ENCODE measurements at regions not wholly inside any gene's neighbourhood (a gene's known extent, or its start where the extent isn't known, plus 50 kb on each side); places are given as distances from the start of the nearest gene placed in this dataset.

- Histone ChIP-seq H3K9me3 (ENCODE audit: control insufficient read depth, low read length) (no peaks in the 10 kb centered on the region), H3K27ac (ENCODE audit: low read length) (peak overlapping the region; percentile 57), H3K4me3 (ENCODE audit: low read length) (no peak overlapping the region), H3K27me3 (ENCODE audit: control insufficient read depth, insufficient read depth) (no peaks in the 10 kb centered on the region), H3K4me1 (ENCODE audit: control insufficient read depth, insufficient read depth, low read length) (peaks cover 2% of the 10 kb centered on the region)
- DNase-seq (no peak), ATAC-seq (peak; percentile 88 to 89)
- 53% methylated on average over 5 of the region's 5 CpGs for WGBS
- intact Hi-C loops (cut with DNase I), result no loop called here
These were observed 75.1 kb upstream of the NUDT4 start for GRCh38 chr12:93302331-93303229.

DNA sequence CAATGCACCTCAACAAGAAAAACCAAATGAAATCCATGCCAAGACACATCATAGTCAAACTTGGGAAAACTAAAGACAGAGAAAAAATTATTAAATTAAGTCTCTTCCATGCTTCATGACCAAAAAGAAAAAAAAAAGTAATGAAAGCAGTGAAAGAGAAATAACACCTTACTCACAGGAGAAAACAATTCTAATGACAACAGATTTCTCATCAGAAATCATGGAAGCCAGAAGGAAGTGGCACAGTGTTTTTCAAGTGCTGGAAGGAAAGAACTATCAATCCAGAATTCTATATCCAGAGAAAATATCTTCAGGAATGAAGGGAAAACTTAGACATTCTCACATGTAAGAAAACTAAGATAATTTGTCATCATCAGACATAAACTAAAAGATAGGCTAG is 71.1 kb upstream of the NUDT4 start:
- Histone ChIP-seq H3K4me3 (ENCODE audit: low read length) (no peak overlapping the region), H3K27me3 (ENCODE audit: control insufficient read depth, insufficient read depth) (no peaks in the 10 kb centered on the region), H3K4me1 (ENCODE audit: control insufficient read depth, insufficient read depth, low read length) (peaks cover 2% of the 10 kb centered on the region), H3K27ac (ENCODE audit: low read length) (no peak overlapping the region), H3K9me3 (ENCODE audit: control insufficient read depth, low read length) (no peaks in the 10 kb centered on the region)
- ATAC-seq (no peak), DNase-seq (no peak)
- intact Hi-C loops (cut with DNase I), result no loop called here

DNA sequence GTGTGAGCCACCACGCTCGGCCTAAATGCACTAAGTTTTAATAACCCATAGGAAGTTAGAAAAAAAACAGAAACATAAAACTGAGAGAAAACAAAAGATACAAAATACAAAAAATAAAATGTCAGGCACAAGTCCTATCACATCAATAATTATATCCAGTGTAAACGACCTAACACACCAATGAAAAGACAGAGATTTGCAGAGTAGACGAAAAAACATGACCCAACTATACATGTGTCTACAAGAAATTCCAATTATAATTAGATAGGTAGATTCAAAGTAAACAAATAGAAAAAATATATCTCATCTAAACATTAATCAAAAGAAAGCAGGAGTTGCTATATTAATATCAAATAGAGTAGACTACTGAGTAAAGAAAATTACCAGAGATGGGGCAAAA is 69.4 kb upstream of the NUDT4 start:
- Histone ChIP-seq H3K27me3 (ENCODE audit: control insufficient read depth, insufficient read depth) (no peaks in the 10 kb centered on the region), H3K9me3 (ENCODE audit: control insufficient read depth, low read length) (no peaks in the 10 kb centered on the region), H3K27ac (ENCODE audit: low read length) (no peak overlapping the region), H3K4me1 (ENCODE audit: control insufficient read depth, insufficient read depth, low read length) (no peaks in the 10 kb centered on the region), H3K4me3 (ENCODE audit: low read length) (no peak overlapping the region)
- DNase-seq, result no peak
- WGBS, result 93% methylated on average over 4 of the region's 4 CpGs
- ATAC-seq, result no peak
- intact Hi-C loops (cut with DNase I), result no loop called here

DNA sequence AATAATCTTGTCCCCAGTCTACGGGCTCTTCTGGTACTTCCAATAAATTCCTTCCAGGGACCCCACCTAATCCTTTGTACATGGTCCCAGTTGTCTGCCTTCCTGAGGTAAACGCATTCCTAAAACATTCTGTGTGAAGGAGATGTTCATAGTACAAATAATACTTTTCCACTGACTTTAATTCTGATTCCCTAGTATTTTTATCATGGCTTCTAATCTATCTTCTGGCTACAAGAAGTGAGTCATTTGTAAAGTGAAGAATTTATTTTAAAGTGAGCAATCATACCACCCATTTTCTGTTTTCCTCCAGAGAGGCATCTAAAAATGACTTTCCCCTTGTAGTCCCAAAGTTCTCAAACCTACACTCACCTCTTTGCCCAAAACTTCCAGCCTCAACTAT is 65.9 kb upstream of the NUDT4 start:
- H3K27me3 ChIP-seq (ENCODE audit: control insufficient read depth, insufficient read depth), result no peaks in the 10 kb centered on the region
- no peak overlapping the region for H3K4me3 ChIP-seq (ENCODE audit: low read length)
- no peak for ATAC-seq
- 91% methylated on average over 2 of the region's 2 CpGs for WGBS
- no peak for DNase-seq
- H3K4me1 ChIP-seq (ENCODE audit: control insufficient read depth, insufficient read depth, low read length), result no peaks in the 10 kb centered on the region
- no peaks in the 10 kb centered on the region for H3K9me3 ChIP-seq (ENCODE audit: control insufficient read depth, low read length)
- intact Hi-C loops (cut with DNase I), result no loop called here
- no peak overlapping the region for H3K27ac ChIP-seq (ENCODE audit: low read length)

DNA sequence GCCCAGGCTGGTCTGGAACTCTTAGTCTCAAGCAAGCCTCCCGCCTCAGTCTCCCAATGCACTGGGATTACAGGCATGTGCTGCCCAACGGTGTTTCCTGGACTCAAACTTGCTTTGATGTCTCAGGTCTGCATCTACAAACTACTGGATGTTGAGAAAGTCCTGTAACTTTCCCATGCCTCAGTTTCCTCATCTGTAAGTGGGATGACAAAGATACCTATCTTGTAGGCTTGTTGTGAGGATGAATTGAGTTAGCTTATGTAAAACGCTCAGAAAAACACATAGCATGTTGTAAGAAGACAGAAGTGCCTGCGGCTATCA is 63.6 kb upstream of the NUDT4 start:
- no peak overlapping the region for H3K27ac ChIP-seq (ENCODE audit: low read length)
- DNase-seq, result no peak
- intact Hi-C loops (cut with DNase I), result no loop called here
- WGBS, result 90% methylated on average over 4 of the region's 4 CpGs
- no peak for ATAC-seq
- H3K27me3 ChIP-seq (ENCODE audit: control insufficient read depth, insufficient read depth), result no peaks in the 10 kb centered on the region
- no peaks in the 10 kb centered on the region for H3K4me1 ChIP-seq (ENCODE audit: control insufficient read depth, insufficient read depth, low read length)
- no peak overlapping the region for H3K4me3 ChIP-seq (ENCODE audit: low read length)
- H3K9me3 ChIP-seq (ENCODE audit: control insufficient read depth, low read length), result no peaks in the 10 kb centered on the region

- H3K27me3 ChIP-seq (ENCODE audit: control insufficient read depth, insufficient read depth), result no peaks in the 10 kb centered on the region
- intact Hi-C loops (cut with DNase I), result no loop called here
- DNase-seq, result no peak
- H3K4me3 ChIP-seq (ENCODE audit: low read length), result no peak overlapping the region
- whole genome bisulfite sequencing, result 91% methylated on average over 9 of the region's 9 CpGs
- no peaks in the 10 kb centered on the region for H3K9me3 ChIP-seq (ENCODE audit: control insufficient read depth, low read length)
- ATAC-seq, result no peak
- no peaks in the 10 kb centered on the region for H3K4me1 ChIP-seq (ENCODE audit: control insufficient read depth, insufficient read depth, low read length)
- H3K27ac ChIP-seq (ENCODE audit: low read length), result no peak overlapping the region
These were observed 62.3 kb upstream of the NUDT4 start for GRCh38 chr12:93315385-93315906.

GRCh38 chr12:93315907-93316622 is 61.7 kb upstream of the NUDT4 start:
- DNase-seq (no peak), ATAC-seq (peak in 1 of 2 donors; percentile 51)
- no peak overlapping the region for H3K27ac ChIP-seq (ENCODE audit: low read length)
- WGBS, result 45% methylated on average over 4 of the region's 4 CpGs
- no peak overlapping the region for H3K4me3 ChIP-seq (ENCODE audit: low read length)
- no peaks in the 10 kb centered on the region for H3K4me1 ChIP-seq (ENCODE audit: control insufficient read depth, insufficient read depth, low read length)
- intact Hi-C loops (cut with DNase I), result no loop called here
- H3K27me3 ChIP-seq (ENCODE audit: control insufficient read depth, insufficient read depth), result no peaks in the 10 kb centered on the region
- H3K9me3 ChIP-seq (ENCODE audit: control insufficient read depth, low read length), result no peaks in the 10 kb centered on the region

- intact Hi-C loops (cut with DNase I), result no loop called here
- 100% methylated on average over 1 of the region's 1 CpG for WGBS
- Histone ChIP-seq H3K27ac (ENCODE audit: low read length) (no peak overlapping the region), H3K4me3 (ENCODE audit: low read length) (no peak overlapping the region), H3K27me3 (ENCODE audit: control insufficient read depth, insufficient read depth) (no peaks in the 10 kb centered on the region), H3K4me1 (ENCODE audit: control insufficient read depth, insufficient read depth, low read length) (no peaks in the 10 kb centered on the region), H3K9me3 (ENCODE audit: control insufficient read depth, low read length) (no peaks in the 10 kb centered on the region)
- DNase-seq (no peak), ATAC-seq (no peak)
These were observed 61.1 kb upstream of the NUDT4 start for GRCh38 chr12:93316623-93316971.

- ATAC-seq (no peak), DNase-seq (no peak)
- Histone ChIP-seq H3K9me3 (ENCODE audit: control insufficient read depth, low read length) (no peaks in the 10 kb centered on the region), H3K27me3 (ENCODE audit: control insufficient read depth, insufficient read depth) (no peaks in the 10 kb centered on the region), H3K27ac (ENCODE audit: low read length) (no peak overlapping the region), H3K4me3 (ENCODE audit: low read length) (no peak overlapping the region), H3K4me1 (ENCODE audit: control insufficient read depth, insufficient read depth, low read length) (no peaks in the 10 kb centered on the region)
- WGBS, result 75% methylated on average over 6 of the region's 6 CpGs
- intact Hi-C loops (cut with DNase I), result no loop called here
These were observed 60.5 kb upstream of the NUDT4 start for GRCh38 chr12:93317227-93317626.

- Histone ChIP-seq H3K9me3 (ENCODE audit: control insufficient read depth, low read length) (no peaks in the 10 kb centered on the region), H3K27me3 (ENCODE audit: control insufficient read depth, insufficient read depth) (no peaks in the 10 kb centered on the region), H3K4me3 (ENCODE audit: low read length) (no peak overlapping the region), H3K4me1 (ENCODE audit: control insufficient read depth, insufficient read depth, low read length) (peaks cover 1% of the 10 kb centered on the region), H3K27ac (ENCODE audit: low read length) (no peak overlapping the region)
- intact Hi-C loops (cut with DNase I), result no loop called here
- WGBS, result 84% methylated on average over 6 of the region's 6 CpGs
- ATAC-seq (no peak), DNase-seq (no peak)
These were observed 58.8 kb upstream of the NUDT4 start for GRCh38 chr12:93318720-93319522.

GRCh38 chr12:93319523-93320050 is 58.1 kb upstream of the NUDT4 start:
- H3K27me3 ChIP-seq (ENCODE audit: control insufficient read depth, insufficient read depth), result no peaks in the 10 kb centered on the region
- peaks cover 1% of the 10 kb centered on the region for H3K4me1 ChIP-seq (ENCODE audit: control insufficient read depth, insufficient read depth, low read length)
- 61% methylated on average over 5 of the region's 5 CpGs for WGBS
- ATAC-seq, result no peak
- no peak overlapping the region for H3K4me3 ChIP-seq (ENCODE audit: low read length)
- DNase-seq, result no peak
- intact Hi-C loops (cut with DNase I), result no loop called here
- H3K9me3 ChIP-seq (ENCODE audit: control insufficient read depth, low read length), result no peaks in the 10 kb centered on the region
- H3K27ac ChIP-seq (ENCODE audit: low read length), result no peak overlapping the region
